ENCODE measurements at regions not wholly inside any gene's neighbourhood (a gene's known extent, or its start where the extent isn't known, plus 50 kb on each side); places are given as distances from the start of the nearest gene placed in this dataset.

- TF ChIP-seq POLR2AphosphoS5 (IDR thresholded peaks at IDR 0.05; ENCODE audit: low read depth, low read length) (no peak), SIN3A (IDR thresholded peaks at IDR 0.05; ENCODE audit: borderline replicate concordance, insufficient read depth, low read length) (no peak), TAF1 (IDR thresholded peaks at IDR 0.05; ENCODE audit: borderline replicate concordance, insufficient read depth, low read length) (no peak)
These were observed 111.4 kb upstream of the PLAAT1 start for GRCh38 chr3:193129607-193130006.
